ENCODE measurements at regions not wholly inside any gene's neighbourhood (a gene's known extent, or its start where the extent isn't known, plus 50 kb on each side); places are given as distances from the start of the nearest gene placed in this dataset.

GRCh38 chr7:124444696-124445480, 320.7 kb downstream of the GPR37 start:
- no peaks in the 10 kb centered on the region for H3K9me3 Mint-ChIP-seq
- no peak overlapping the region for H3K4me3 Mint-ChIP-seq
- no peak for TF ChIP-seq ATF3 (CRISPR knock-in tag; conservative IDR thresholded peaks at IDR 0.05)
- TF ChIP-seq NFYB (CRISPR knock-in tag; conservative IDR thresholded peaks at IDR 0.05; ENCODE audit: low read depth) = no peak
- TF ChIP-seq ZBTB21 (CRISPR knock-in tag; IDR thresholded peaks at IDR 0.05; ENCODE audit: borderline replicate concordance) = no peak
- no peak for TF ChIP-seq FOXP4 (CRISPR knock-in tag; IDR thresholded peaks at IDR 0.05)
- no peak for TF ChIP-seq NR2C2 (CRISPR knock-in tag; IDR thresholded peaks at IDR 0.05)
- no peak for TF ChIP-seq ZNF512 (CRISPR knock-in tag; IDR thresholded peaks at IDR 0.05; ENCODE audit: borderline replicate concordance)
- no peak for TF ChIP-seq JUN (CRISPR knock-in tag; IDR thresholded peaks at IDR 0.05)
- TF ChIP-seq, protein P1, sequence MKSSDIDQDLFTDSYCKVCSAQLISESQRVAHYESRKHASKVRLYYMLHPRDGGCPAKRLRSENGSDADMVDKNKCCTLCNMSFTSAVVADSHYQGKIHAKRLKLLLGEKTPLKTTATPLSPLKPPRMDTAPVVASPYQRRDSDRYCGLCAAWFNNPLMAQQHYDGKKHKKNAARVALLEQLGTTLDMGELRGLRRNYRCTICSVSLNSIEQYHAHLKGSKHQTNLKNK (CRISPR knock-in tag; IDR thresholded peaks at IDR 0.05) = no peak
- no peak for TF ChIP-seq USF2 (CRISPR knock-in tag; IDR thresholded peaks at IDR 0.05)
- TF ChIP-seq, protein P2, sequence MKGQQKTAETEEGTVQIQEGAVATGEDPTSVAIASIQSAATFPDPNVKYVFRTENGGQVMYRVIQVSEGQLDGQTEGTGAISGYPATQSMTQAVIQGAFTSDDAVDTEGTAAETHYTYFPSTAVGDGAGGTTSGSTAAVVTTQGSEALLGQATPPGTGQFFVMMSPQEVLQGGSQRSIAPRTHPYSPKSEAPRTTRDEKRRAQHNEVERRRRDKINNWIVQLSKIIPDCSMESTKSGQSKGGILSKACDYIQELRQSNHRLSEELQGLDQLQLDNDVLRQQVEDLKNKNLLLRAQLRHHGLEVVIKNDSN (CRISPR knock-in tag; IDR thresholded peaks at IDR 0.05) = no peak
- TF ChIP-seq ZNF281 (CRISPR knock-in tag; IDR thresholded peaks at IDR 0.05) = no peak
- TF ChIP-seq, protein P3, sequence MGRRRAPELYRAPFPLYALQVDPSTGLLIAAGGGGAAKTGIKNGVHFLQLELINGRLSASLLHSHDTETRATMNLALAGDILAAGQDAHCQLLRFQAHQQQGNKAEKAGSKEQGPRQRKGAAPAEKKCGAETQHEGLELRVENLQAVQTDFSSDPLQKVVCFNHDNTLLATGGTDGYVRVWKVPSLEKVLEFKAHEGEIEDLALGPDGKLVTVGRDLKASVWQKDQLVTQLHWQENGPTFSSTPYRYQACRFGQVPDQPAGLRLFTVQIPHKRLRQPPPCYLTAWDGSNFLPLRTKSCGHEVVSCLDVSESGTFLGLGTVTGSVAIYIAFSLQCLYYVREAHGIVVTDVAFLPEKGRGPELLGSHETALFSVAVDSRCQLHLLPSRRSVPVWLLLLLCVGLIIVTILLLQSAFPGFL (CRISPR knock-in tag; IDR thresholded peaks at IDR 0.05; ENCODE audit: borderline replicate concordance) = no peak
- TF ChIP-seq, protein P4, sequence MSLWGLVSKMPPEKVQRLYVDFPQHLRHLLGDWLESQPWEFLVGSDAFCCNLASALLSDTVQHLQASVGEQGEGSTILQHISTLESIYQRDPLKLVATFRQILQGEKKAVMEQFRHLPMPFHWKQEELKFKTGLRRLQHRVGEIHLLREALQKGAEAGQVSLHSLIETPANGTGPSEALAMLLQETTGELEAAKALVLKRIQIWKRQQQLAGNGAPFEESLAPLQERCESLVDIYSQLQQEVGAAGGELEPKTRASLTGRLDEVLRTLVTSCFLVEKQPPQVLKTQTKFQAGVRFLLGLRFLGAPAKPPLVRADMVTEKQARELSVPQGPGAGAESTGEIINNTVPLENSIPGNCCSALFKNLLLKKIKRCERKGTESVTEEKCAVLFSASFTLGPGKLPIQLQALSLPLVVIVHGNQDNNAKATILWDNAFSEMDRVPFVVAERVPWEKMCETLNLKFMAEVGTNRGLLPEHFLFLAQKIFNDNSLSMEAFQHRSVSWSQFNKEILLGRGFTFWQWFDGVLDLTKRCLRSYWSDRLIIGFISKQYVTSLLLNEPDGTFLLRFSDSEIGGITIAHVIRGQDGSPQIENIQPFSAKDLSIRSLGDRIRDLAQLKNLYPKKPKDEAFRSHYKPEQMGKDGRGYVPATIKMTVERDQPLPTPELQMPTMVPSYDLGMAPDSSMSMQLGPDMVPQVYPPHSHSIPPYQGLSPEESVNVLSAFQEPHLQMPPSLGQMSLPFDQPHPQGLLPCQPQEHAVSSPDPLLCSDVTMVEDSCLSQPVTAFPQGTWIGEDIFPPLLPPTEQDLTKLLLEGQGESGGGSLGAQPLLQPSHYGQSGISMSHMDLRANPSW (CRISPR knock-in tag; conservative IDR thresholded peaks at IDR 0.05; ENCODE audit: low read depth) = no peak
- no peak for TF ChIP-seq CDX4 (CRISPR knock-in tag; IDR thresholded peaks at IDR 0.05; ENCODE audit: borderline replicate concordance)
- no peak for TF ChIP-seq IRF1 (CRISPR knock-in tag; IDR thresholded peaks at IDR 0.05)
- no peak for TF ChIP-seq E2F1 (CRISPR knock-in tag; IDR thresholded peaks at IDR 0.05)
- no peaks in the 10 kb centered on the region for H3K36me3 Mint-ChIP-seq
- ChIA-PET CTCF (interaction anchor here (1.1 kb wide), 1 partner anchor 9 kb away, joined by 4 read pairs; no protein-coding TSS in a partner anchor), POLR2A (no interaction called here)
- H3K27me3 Mint-ChIP-seq (ENCODE audit: low read depth) = no peaks in the 10 kb centered on the region
- DNase-seq (ENCODE audit: low spot score) = no peak
- no peak overlapping the region for H3K27ac Mint-ChIP-seq
- ATAC-seq = no peak
- peaks cover 11% of the 10 kb centered on the region for H3K4me1 Mint-ChIP-seq

All from WTC11 (cell line).